WERI-Rb-1 (cell line): ENCODE measurements at regions not wholly inside any gene's neighbourhood (a gene's known extent, or its start where the extent isn't known, plus 50 kb on each side); places are given as distances from the start of the nearest gene placed in this dataset.
"Not testable (repeated sequence)": the region's sequence is repeated elsewhere in the genome, so short reads cannot be mapped to it uniquely, and the experiment has no call there.

ENCODE experiments used
- DNase-seq: peaks from one replicate; pipeline ENCODE4 v3.0.0-alpha.2; 2020
- H3K27ac ChIP-seq: fragments of 250-450 bp; sonication (Bioruptor Pico); 2 replicates; pipeline ENCODE4 v1.5.1; 2020; ENCODE audit warnings: mild to moderate bottlenecking, moderate library complexity
- H3K27me3 ChIP-seq: fragments of 250-450 bp; sonication (Bioruptor Pico); 2 replicates; pipeline ENCODE4 v1.5.1; 2021; ENCODE audit warnings: mild to moderate bottlenecking, low read depth, moderate library complexity; ENCODE audit not compliant: insufficient read depth, severe bottlenecking
- H3K36me3 ChIP-seq: fragments of 250-450 bp; sonication (Bioruptor Pico); 2 replicates; pipeline ENCODE4 v1.5.1; 2020; ENCODE audit warnings: mild to moderate bottlenecking, moderate library complexity
- H3K4me3 ChIP-seq: 2 replicates; pipeline ENCODE4 v1.5.1; 2011; ENCODE audit warnings: low read depth, mild to moderate bottlenecking, control low read depth, low read length
- H3K9me3 ChIP-seq: fragments of 250-450 bp; sonication (Bioruptor Pico); 2 replicates; pipeline ENCODE4 v1.5.1; 2021; ENCODE audit warnings: mild to moderate bottlenecking, moderate library complexity; ENCODE audit not compliant: severe bottlenecking
- TF ChIP-seq, protein P1 (sequence below): IDR thresholded peaks from 2 replicates; pipeline ENCODE4 v1.5.1; 2011; ENCODE audit warnings: low read depth, mild to moderate bottlenecking, control low read depth, inconsistent platforms, low read length

DNA sequence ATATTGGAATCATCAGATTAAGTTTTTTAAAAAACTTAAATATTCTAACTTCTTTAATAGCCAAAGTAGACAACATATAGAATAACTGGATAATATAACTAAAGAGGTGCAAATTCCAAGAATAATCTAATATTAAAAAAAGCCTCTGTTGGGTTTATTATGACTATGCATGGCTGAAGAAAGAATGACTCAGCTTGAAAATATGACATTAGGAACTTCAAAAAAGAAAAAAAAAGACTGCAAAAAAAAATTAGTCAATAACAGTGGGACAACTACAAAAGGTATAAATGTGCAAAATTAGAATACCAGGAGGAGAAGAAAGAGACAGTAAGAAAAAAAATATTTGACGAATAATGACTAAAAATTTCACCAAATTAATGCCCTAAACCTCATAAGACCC lies 1178.0 kb downstream of the JRKL start:
- H3K27ac ChIP-seq = no peak overlapping the region
- no peaks in the 10 kb centered on the region for H3K36me3 ChIP-seq
- TF ChIP-seq, protein P1, sequence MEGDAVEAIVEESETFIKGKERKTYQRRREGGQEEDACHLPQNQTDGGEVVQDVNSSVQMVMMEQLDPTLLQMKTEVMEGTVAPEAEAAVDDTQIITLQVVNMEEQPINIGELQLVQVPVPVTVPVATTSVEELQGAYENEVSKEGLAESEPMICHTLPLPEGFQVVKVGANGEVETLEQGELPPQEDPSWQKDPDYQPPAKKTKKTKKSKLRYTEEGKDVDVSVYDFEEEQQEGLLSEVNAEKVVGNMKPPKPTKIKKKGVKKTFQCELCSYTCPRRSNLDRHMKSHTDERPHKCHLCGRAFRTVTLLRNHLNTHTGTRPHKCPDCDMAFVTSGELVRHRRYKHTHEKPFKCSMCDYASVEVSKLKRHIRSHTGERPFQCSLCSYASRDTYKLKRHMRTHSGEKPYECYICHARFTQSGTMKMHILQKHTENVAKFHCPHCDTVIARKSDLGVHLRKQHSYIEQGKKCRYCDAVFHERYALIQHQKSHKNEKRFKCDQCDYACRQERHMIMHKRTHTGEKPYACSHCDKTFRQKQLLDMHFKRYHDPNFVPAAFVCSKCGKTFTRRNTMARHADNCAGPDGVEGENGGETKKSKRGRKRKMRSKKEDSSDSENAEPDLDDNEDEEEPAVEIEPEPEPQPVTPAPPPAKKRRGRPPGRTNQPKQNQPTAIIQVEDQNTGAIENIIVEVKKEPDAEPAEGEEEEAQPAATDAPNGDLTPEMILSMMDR = no peak
- H3K4me3 ChIP-seq = no peak overlapping the region
- no peak for DNase-seq
- H3K27me3 ChIP-seq = no peaks in the 10 kb centered on the region
- H3K9me3 ChIP-seq = no peaks in the 10 kb centered on the region

DNA sequence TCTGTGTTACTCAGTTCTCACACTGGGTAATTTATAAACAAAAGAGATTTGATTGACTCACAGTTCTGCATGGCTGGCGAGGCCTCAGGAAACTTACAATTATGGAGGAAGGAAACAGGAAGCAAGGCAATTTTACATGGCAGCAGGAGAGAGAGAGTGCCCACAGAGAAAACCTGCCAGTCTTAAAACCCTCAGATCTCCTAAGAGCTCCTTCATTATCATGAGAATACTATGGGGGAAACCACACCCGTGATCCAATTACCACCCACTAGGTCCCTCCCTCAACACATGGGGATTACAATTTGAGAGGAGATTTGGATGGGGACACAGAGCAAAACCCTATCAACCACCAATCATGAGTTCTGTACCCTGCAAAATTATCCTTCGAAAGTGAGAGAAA lies 1180.8 kb downstream of the JRKL start:
- no peaks in the 10 kb centered on the region for H3K27me3 ChIP-seq
- no peak for DNase-seq
- no peaks in the 10 kb centered on the region for H3K36me3 ChIP-seq
- no peak overlapping the region for H3K27ac ChIP-seq
- no peaks in the 10 kb centered on the region for H3K9me3 ChIP-seq
- TF ChIP-seq, protein P1 = no peak
- no peak overlapping the region for H3K4me3 ChIP-seq

DNA sequence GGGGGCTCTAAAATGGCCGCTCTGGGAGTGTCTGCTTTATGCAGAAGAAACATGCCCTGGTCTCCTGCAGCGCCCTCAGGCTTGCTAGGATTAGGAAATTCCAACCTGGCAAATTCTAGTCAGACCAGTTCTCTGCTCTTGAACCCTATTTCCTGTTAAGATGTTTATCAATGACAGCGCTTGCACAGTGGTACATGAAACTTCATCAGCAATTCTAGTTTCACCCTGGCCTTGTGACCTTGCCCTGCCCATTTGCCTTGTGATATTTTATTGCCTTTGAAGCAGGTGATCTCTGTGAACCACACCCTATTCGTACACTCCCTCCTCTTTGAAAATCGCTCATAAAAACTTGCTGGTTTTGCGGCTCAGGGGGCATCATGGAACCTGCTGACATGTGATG lies 1184.0 kb downstream of the JRKL start:
- DNase-seq, H3K27me3 ChIP-seq, H3K9me3 ChIP-seq, H3K36me3 ChIP-seq, H3K4me3 ChIP-seq, H3K27ac ChIP-seq: not testable (repeated sequence)

DNA sequence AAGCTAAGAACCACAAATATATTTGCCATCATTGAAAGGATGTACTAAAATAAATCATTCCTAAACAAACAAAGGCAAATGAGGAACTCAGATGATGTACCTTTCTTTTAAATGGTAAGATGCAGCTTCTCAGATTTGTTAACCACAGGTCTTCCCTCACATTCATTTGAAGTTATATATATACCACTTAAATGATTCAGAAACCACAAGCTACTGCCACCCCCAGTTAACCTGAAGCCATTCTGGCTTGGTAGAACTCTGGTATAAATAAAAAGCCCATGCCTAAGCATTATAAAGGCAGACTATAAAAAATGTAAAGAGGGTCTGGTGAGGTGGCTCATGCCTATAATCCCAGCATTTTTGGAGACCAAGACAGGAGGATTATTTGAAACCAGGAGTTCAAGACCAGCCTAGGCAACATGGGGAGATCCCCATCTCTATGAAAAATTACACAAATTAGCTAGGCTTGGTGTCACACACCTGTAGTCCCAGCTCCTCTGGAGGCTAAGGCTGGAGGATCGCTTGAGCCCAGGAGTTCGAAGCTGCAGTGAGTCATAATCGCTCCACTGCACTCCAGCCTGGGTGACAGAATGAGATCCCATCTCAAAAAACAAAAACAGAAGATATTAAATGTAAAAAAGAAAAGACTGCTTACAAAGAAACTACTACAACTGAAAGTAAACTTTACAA lies 1185.3 kb downstream of the JRKL start:
- Histone ChIP-seq H3K9me3 (no peaks in the 10 kb centered on the region), H3K36me3 (no peaks in the 10 kb centered on the region), H3K27ac (no peak overlapping the region), H3K27me3 (no peaks in the 10 kb centered on the region), H3K4me3 (no peak overlapping the region)
- TF ChIP-seq, protein P1 = no peak
- no peak for DNase-seq

DNA sequence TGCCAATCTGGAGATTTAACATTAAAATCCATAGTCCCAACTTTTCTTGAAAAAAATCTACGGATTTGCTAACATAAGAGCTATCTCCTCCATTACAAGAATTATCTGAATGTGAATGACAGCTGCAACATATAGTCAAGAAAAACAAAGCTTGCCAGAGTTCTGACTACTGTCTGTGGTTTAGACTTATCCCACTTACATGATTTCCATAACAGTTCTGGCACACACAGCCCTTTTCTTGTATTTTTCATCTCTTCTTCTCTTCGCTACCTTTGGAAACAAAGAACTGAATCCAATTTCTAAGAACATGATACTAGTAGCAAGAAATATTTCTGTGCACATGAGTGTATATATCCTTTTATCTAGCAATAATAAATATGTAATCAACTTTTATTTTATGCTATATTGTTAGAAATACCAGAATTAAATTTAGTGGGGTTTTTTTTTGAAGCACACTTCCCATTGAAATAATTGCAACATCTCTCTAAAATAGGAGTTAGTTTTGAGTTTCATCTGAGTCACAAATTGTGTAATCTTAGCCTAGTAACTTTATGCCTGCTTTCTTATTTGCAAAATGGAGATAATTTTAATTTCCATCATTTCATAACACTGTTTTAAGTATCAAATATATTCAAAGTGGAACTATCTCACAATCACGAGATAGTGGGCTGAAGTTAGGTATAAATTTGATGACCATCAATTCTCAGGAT lies 1217.6 kb downstream of the JRKL start:
- H3K9me3 ChIP-seq = no peaks in the 10 kb centered on the region
- no peak for DNase-seq
- H3K27me3 ChIP-seq = no peaks in the 10 kb centered on the region
- TF ChIP-seq, protein P1 = no peak
- H3K36me3 ChIP-seq = no peaks in the 10 kb centered on the region
- H3K4me3 ChIP-seq = no peak overlapping the region
- no peak overlapping the region for H3K27ac ChIP-seq

DNA sequence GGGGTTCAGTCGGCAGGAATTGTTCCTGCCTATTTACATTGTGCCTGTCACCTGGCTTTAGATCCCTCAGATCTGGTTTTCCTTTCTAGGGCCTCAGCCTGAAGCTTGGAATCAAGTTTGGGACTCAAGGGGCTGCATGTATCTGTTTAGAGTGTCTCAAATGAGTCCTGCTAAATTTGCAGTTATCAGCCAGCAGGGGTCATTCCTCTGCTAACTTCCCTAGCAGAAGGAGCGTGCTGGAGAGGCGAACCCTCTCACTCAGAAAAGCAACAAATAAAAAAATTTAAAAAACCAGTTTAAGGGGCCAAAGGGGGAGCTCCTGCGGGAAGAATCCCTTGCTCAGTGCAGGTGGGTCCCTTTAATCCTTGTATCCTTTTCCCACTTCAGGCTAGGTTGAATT lies 1220.2 kb downstream of the JRKL start:
- TF ChIP-seq, protein P1 = peak; percentile 11; the same call in 1 of the 2 replicates
- Histone ChIP-seq H3K36me3 (no peaks in the 10 kb centered on the region), H3K27me3 (no peaks in the 10 kb centered on the region), H3K27ac (no peak overlapping the region), H3K9me3 (no peaks in the 10 kb centered on the region), H3K4me3 (no peak overlapping the region)
- no peak for DNase-seq
